HUDEP-2 (cell line): ENCODE measurements at regions not wholly inside any gene's neighbourhood (a gene's known extent, or its start where the extent isn't known, plus 50 kb on each side); places are given as distances from the start of the nearest gene placed in this dataset.

ENCODE experiments used
- DNase-seq, 76 experiments: peaks; one replicate each; lab custom pipeline; 2025; ENCODE audit not compliant: unreplicated experiment in 76 of 76; lab: John Stamatoyannopoulos, UW

GRCh38 chr2:208545403-208546042 lies 138.9 kb downstream of the PTH2R start:
- DNase-seq = no peak

- no peak for DNase-seq
Observed at GRCh38 chr2:208546107-208546506, 139.5 kb downstream of the PTH2R start.

- no peak for DNase-seq
Observed at GRCh38 chr2:208546860-208547650, 140.5 kb downstream of the PTH2R start.

- peak in 16 of 76 experiments; percentile 2 to 53 (median 18) for DNase-seq
Observed at GRCh38 chr2:208548700-208549099, 142.1 kb downstream of the PTH2R start.

- no peak for DNase-seq
Observed at GRCh38 chr2:208549546-208550158, 143.1 kb downstream of the PTH2R start.

- DNase-seq = peak in 41 of 76 experiments; percentile 1 to 69 (median 26)
Observed at GRCh38 chr2:208552943-208553342, 146.4 kb downstream of the PTH2R start.

GRCh38 chr2:208556983-208557484 lies 150.4 kb downstream of the PTH2R start:
- DNase-seq = peak in 73 of 76 experiments; percentile 19 to 93 (median 75)

- DNase-seq = peak in 16 of 76 experiments; percentile 14 to 61 (median 21)
Observed at GRCh38 chr2:208565690-208566416, 159.3 kb downstream of the PTH2R start.

GRCh38 chr2:208568203-208568602 lies 161.6 kb downstream of the PTH2R start:
- DNase-seq = no peak

GRCh38 chr2:208570066-208570465 lies 163.5 kb downstream of the PTH2R start:
- peak in 4 of 76 experiments; percentile 2 to 14 (median 4) for DNase-seq

- peak in 17 of 76 experiments; percentile 2 to 33 (median 12) for DNase-seq
Observed at GRCh38 chr2:208570851-208571763, 164.5 kb downstream of the PTH2R start.

- DNase-seq = peak in 59 of 76 experiments; percentile 6 to 94 (median 69)
Observed at GRCh38 chr2:208571764-208572131, 165.2 kb downstream of the PTH2R start.

GRCh38 chr2:208573569-208573968 lies 167.0 kb downstream of the PTH2R start:
- no peak for DNase-seq

GRCh38 chr2:208579678-208580077 lies 173.1 kb downstream of the PTH2R start:
- DNase-seq = no peak

- DNase-seq = no peak
Observed at GRCh38 chr2:208584378-208584985, 177.9 kb downstream of the PTH2R start.

GRCh38 chr2:208586516-208586915 lies 179.9 kb downstream of the PTH2R start:
- DNase-seq = no peak

GRCh38 chr2:208594642-208595385 lies 188.2 kb downstream of the PTH2R start:
- DNase-seq = no peak
